Testis (tissue), 2 donors: ENCODE measurements at regions not wholly inside any gene's neighbourhood (a gene's known extent, or its start where the extent isn't known, plus 50 kb on each side); places are given as distances from the start of the nearest gene placed in this dataset.

Source experiments
- DNase-seq: peaks from one replicate; pipeline ENCODE4 v3.0.0-alpha.2; 2019
- H3K27ac ChIP-seq, 2 donors: fragments of 200-600 bp; sonication (generic); one replicate each; pipeline ENCODE4 v1.5.1; 2019
- H3K27me3 ChIP-seq: fragments of 200-600 bp; sonication (generic); one replicate; pipeline ENCODE4 v1.5.1; 2019
- H3K36me3 ChIP-seq: fragments of 200-600 bp; sonication (generic); one replicate; pipeline ENCODE4 v1.5.1; 2017; ENCODE audit warnings: low read depth; ENCODE audit errors: missing control alignments
- H3K4me1 ChIP-seq: fragments of 200-600 bp; sonication (generic); one replicate; pipeline ENCODE4 v1.5.1; 2019
- H3K4me3 ChIP-seq, 2 donors: fragments of 200-600 bp; sonication (generic); one replicate each; pipeline ENCODE4 v1.5.1; 2017 to 2019
- H3K9me3 ChIP-seq: fragments of 200-600 bp; sonication (generic); one replicate; pipeline ENCODE4 v1.5.1; 2017
- POLR2A ChIP-seq: fragments of 450-650 bp; IDR thresholded peaks from one replicate; pipeline ENCODE4 v1.6.1; 2017; ENCODE audit warnings: antibody characterized with exemption, mild to moderate bottlenecking, moderate library complexity
- WGBS, 2 donors: methylation state at CpG; one replicate each; pipeline ENCODE4 v1.1.5; 2018; 5-methylcytosine and 5-hydroxymethylcytosine counted together
- intact Hi-C: fragments of 100-400 bp; cut with DNase I; formaldehyde crosslinking; loops from one replicate; pipeline ENCODE4 v1.15.1; 2023; ENCODE audit warnings: low total_unique reads
- TF ChIP-seq, protein P1 (sequence below), 3 experiments: fragments of 450-650 bp in 2 of 3; fragments of 200-600 bp in 1 of 3; sonication (generic) in 1 of 3; IDR thresholded peaks; one replicate each; pipeline ENCODE4 v1.5.1; 2016 to 2019; ENCODE audit warnings: antibody characterized with exemption in 3 of 3, mild to moderate bottlenecking in 2 of 3, moderate library complexity in 1 of 3

DNA sequence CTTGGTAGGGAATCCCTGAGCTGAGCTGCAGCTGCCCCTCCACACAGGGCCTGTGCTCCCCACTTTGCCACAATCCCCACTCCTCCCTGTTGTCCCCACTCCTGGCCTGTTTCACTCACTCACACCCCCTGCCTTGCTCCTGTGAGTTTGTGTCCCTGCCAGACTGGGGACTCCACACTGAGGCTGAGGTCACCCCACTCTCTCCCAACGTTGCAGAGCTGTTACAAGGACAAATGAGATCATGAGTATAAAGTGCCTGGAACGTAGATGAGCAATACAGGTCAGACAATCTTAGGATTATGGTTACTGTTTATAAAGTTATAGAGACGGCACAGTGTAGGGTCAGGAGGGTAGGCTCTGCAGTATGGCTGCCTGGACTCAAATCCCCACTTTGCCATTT is 426.0 kb upstream of the SULF2 start:
- no peaks in the 10 kb centered on the region for H3K36me3 ChIP-seq
- H3K4me3 ChIP-seq, result no peak overlapping the region
- H3K27me3 ChIP-seq, result no peaks in the 10 kb centered on the region
- WGBS, 2 donors, result 47 to 54% methylated on average over 3 of the region's 3 CpGs
- TF ChIP-seq, protein P1, sequence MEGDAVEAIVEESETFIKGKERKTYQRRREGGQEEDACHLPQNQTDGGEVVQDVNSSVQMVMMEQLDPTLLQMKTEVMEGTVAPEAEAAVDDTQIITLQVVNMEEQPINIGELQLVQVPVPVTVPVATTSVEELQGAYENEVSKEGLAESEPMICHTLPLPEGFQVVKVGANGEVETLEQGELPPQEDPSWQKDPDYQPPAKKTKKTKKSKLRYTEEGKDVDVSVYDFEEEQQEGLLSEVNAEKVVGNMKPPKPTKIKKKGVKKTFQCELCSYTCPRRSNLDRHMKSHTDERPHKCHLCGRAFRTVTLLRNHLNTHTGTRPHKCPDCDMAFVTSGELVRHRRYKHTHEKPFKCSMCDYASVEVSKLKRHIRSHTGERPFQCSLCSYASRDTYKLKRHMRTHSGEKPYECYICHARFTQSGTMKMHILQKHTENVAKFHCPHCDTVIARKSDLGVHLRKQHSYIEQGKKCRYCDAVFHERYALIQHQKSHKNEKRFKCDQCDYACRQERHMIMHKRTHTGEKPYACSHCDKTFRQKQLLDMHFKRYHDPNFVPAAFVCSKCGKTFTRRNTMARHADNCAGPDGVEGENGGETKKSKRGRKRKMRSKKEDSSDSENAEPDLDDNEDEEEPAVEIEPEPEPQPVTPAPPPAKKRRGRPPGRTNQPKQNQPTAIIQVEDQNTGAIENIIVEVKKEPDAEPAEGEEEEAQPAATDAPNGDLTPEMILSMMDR (IDR thresholded peaks at IDR 0.05), result no peak
- TF ChIP-seq POLR2A, result no peak
- peak; percentile 36 for DNase-seq
- H3K4me1 ChIP-seq, result no peaks in the 10 kb centered on the region
- no peak overlapping the region for H3K27ac ChIP-seq
- H3K9me3 ChIP-seq, result no peaks in the 10 kb centered on the region
- intact Hi-C loops, result no loop called here

DNA sequence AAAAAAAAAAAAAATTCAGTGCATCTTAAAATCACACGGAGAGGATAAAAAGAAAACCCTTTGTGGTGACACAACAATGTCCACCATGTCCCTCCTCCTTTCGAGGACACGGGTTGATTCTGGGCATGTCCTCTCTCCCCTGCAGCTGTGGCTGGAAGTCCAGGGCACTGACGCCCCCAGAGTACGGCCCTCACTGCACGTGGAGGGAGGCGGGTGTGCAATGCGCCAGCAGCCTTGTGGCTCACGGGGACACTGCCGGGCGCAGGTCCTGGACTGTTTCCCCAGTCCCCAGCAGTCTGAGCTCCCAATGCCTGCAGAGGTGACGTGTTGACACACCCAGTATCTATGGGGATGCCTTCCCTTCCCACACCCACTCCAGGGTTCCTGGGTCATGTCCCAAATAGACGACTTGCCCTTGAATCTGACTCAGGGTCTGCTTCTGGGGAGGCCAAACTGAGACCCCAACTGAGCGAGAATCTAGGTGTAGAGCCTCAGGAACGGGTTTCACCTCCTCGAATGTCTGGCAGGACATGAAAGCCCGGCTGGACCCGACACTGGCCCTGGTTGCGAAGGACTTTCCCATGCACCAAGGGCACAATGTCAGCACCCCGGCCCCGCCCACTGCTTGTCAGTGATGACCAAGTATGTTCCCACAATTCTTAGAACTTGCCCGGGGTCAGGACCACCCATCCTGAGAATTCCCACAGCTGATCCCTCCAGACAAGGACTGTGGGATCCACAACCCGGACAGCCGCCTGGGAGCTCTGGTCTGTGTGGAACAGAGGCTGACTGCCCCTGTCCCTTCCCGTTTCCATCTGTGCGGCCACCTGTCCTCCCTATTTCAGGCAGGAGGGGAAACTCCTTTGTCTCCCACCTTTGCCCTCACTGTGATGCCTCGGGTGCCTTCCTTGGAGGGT is 425.1 kb upstream of the SULF2 start:
- 70 to 85% methylated on average over 22 to 27 of the region's 27 CpGs for WGBS, 2 donors
- Histone ChIP-seq H3K27ac (no peak overlapping the region), H3K4me3 (no peak overlapping the region), H3K36me3 (no peaks in the 10 kb centered on the region), H3K4me1 (no peaks in the 10 kb centered on the region), H3K9me3 (no peaks in the 10 kb centered on the region), H3K27me3 (no peaks in the 10 kb centered on the region)
- intact Hi-C loops, result no loop called here
- TF ChIP-seq POLR2A, result no peak
- TF ChIP-seq, protein P1 (IDR thresholded peaks at IDR 0.05), result no peak
- DNase-seq, result no peak

DNA sequence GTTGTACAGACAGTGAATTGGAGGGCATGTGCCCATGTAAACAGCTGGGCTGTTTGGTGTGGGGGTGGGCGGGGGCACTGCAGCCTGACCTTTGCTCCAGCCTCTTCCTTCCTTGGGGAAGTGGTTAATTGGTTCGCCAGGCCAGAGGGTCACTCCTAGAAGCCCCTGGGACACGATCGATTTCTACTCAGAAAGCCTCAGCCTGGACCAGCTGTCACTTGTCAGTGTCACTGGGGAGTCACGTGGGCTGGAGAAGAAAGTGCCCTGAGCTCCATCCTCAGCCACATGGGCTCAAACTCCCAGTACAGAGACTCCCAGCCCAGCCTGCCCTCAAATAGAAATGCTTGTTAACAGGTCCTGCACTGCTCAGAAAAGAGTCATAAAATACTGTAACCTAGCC is 423.8 kb upstream of the SULF2 start:
- Histone ChIP-seq H3K36me3 (no peaks in the 10 kb centered on the region), H3K27me3 (no peaks in the 10 kb centered on the region), H3K9me3 (no peaks in the 10 kb centered on the region), H3K4me1 (no peaks in the 10 kb centered on the region), H3K4me3 (no peak overlapping the region), H3K27ac (no peak overlapping the region)
- no peak for DNase-seq
- WGBS, 2 donors, result 53 to 58% methylated on average over 4 to 5 of the region's 5 CpGs
- TF ChIP-seq, protein P1 (IDR thresholded peaks at IDR 0.05), result no peak
- TF ChIP-seq POLR2A, result no peak
- intact Hi-C loops, result no loop called here

DNA sequence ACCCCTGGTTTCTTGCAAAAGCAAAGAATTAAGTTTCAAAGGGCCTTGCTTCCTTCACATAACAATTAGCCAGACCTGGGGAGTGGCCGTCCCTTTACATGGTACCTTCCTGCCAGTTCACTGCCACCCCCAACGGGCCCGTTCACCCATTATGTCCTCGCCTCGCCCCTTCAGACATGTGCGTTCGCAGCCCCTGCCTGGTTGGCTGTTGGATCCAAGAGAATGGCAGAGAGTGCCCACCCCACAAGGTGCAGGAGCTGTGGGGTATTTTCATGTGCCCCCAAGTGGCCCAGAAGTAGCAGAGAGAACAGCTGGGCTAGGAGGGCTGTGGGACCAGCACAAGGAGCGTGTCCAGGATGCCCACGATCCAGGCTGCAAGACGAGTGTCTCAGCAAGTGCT is 422.9 kb upstream of the SULF2 start:
- no peak overlapping the region for H3K4me3 ChIP-seq
- H3K27me3 ChIP-seq, result no peaks in the 10 kb centered on the region
- WGBS, 2 donors, result 92 to 93% methylated on average over 10 of the region's 10 CpGs
- intact Hi-C loops, result no loop called here
- H3K9me3 ChIP-seq, result no peaks in the 10 kb centered on the region
- no peak for DNase-seq
- H3K36me3 ChIP-seq, result no peaks in the 10 kb centered on the region
- H3K4me1 ChIP-seq, result peaks cover 7% of the 10 kb centered on the region
- H3K27ac ChIP-seq, result no peak overlapping the region
- TF ChIP-seq POLR2A, result no peak
- TF ChIP-seq, protein P1 (IDR thresholded peaks at IDR 0.05), result no peak

DNA sequence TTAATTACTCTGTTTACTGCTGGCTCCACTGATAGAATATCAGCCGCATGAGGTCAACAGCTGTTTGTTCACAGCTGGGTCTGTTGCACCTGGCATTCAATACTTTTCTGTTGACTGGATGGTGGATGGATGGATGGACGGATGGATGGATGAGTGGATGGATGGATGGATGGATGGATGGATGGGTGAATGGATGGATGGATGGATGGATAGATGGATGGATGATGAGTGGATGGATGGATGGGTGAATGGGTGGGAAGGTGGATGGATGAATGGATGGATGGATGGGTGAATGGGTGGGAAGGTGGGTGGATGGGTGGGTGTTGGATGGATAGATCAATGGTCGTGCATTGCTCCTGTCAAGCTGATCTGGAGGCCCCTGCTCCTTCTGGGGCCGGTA is 422.2 kb upstream of the SULF2 start:
- DNase-seq, result no peak
- no peak overlapping the region for H3K4me3 ChIP-seq
- TF ChIP-seq, protein P1 (IDR thresholded peaks at IDR 0.05), result no peak
- no peak for TF ChIP-seq POLR2A

More for the DNA sequence above, 422.2 kb upstream of the SULF2 start:
- intact Hi-C loops, result no loop called here
- Histone ChIP-seq H3K4me1 (peaks cover 8% of the 10 kb centered on the region), H3K27ac (no peak overlapping the region), H3K36me3 (no peaks in the 10 kb centered on the region), H3K27me3 (no peaks in the 10 kb centered on the region), H3K9me3 (no peaks in the 10 kb centered on the region)
- 84 to 88% methylated on average over 4 of the region's 4 CpGs for WGBS, 2 donors
